Transverse colon (tissue), 4 donors: ENCODE measurements at regions not wholly inside any gene's neighbourhood (a gene's known extent, or its start where the extent isn't known, plus 50 kb on each side); places are given as distances from the start of the nearest gene placed in this dataset.

Experiments used
- DNase-seq: peaks from one replicate; pipeline ENCODE4 v3.0.0-alpha.2; 2019
- H3K27ac ChIP-seq, 4 donors: fragments of 200-600 bp; sonication (generic); 2 replicates each; pipeline ENCODE4 v1.5.1; 2016 to 2018; ENCODE audit warnings: inconsistent platforms in 4 of 4
- H3K27me3 ChIP-seq: fragments of 200-600 bp; sonication (generic); 2 replicates; pipeline ENCODE4 v1.5.1; 2017; ENCODE audit warnings: inconsistent platforms
- H3K36me3 ChIP-seq, 4 donors: fragments of 200-600 bp; sonication (generic); 2 replicates each; pipeline ENCODE4 v1.5.1; 2017 to 2019; ENCODE audit warnings: inconsistent platforms in 4 of 4
- H3K4me1 ChIP-seq, 4 donors: fragments of 200-600 bp; sonication (generic); 2 replicates each; pipeline ENCODE4 v1.5.1; 2017 to 2020; ENCODE audit warnings: inconsistent platforms in 4 of 4
- H3K4me3 ChIP-seq, 4 donors: fragments of 200-600 bp; sonication (generic); 1 replicate in 1 of 4; 2 replicates in 3 of 4; pipeline versions ENCODE4 v1.5.1 to v1.6.1; 2017 to 2019; ENCODE audit warnings: inconsistent platforms in 4 of 4
- H3K9me3 ChIP-seq, 2 donors: fragments of 200-600 bp; sonication (generic); 2 replicates each; pipeline ENCODE4 v1.5.1; 2017 to 2019; ENCODE audit warnings: inconsistent platforms in 2 of 2
- EP300 ChIP-seq: sonication (generic); formaldehyde crosslinking; IDR thresholded peaks from one replicate; pipeline ENCODE4 v1.6.1; 2017; ENCODE audit warnings: antibody characterized with exemption, low read depth
- POLR2A ChIP-seq: fragments of 450-650 bp; IDR thresholded peaks from one replicate; pipeline ENCODE4 v1.6.1; 2016; ENCODE audit warnings: antibody characterized with exemption, mild to moderate bottlenecking, moderate library complexity
- POLR2AphosphoS5 ChIP-seq, 3 donors: sonication (generic); formaldehyde crosslinking; IDR thresholded peaks; one replicate each; pipeline ENCODE4 v1.6.1; 2016; ENCODE audit warnings: antibody characterized with exemption in 3 of 3
- WGBS, 2 donors: methylation state at CpG; one replicate each; pipeline ENCODE4 v1.1.5; 2018; ENCODE audit warnings: low coverage in 1 of 2; 5-methylcytosine and 5-hydroxymethylcytosine counted together
- in situ Hi-C, 4 donors: fragments of 200-750 bp; cut with MboI; loops; one replicate each; pipeline versions ENCODE4 v1.15.0 to v1.15.1; 2017; ENCODE audit warnings: low sequenced_read_pairs in 3 of 4, low pct_ligation_motif_present in 1 of 4, low pct_unique_long_range_greater_than_20kb in 1 of 4
- intact Hi-C: fragments of 100-400 bp; cut with DNase I; formaldehyde crosslinking; loops from one replicate; pipeline ENCODE4 v1.15.1; 2023; ENCODE audit warnings: low total_unique reads
- TF ChIP-seq, protein P1 (sequence below), 5 experiments: fragments of 200-600 bp in 3 of 5; fragments of 450-650 bp in 2 of 5; sonication (generic) in 3 of 5; IDR thresholded peaks; 1 replicate in 2 of 5; 2 replicates in 3 of 5; pipeline ENCODE4 v1.5.1; 2016 to 2017; ENCODE audit warnings: antibody characterized with exemption in 5 of 5, inconsistent platforms in 3 of 5, mild to moderate bottlenecking in 2 of 5, moderate library complexity in 1 of 5

DNA sequence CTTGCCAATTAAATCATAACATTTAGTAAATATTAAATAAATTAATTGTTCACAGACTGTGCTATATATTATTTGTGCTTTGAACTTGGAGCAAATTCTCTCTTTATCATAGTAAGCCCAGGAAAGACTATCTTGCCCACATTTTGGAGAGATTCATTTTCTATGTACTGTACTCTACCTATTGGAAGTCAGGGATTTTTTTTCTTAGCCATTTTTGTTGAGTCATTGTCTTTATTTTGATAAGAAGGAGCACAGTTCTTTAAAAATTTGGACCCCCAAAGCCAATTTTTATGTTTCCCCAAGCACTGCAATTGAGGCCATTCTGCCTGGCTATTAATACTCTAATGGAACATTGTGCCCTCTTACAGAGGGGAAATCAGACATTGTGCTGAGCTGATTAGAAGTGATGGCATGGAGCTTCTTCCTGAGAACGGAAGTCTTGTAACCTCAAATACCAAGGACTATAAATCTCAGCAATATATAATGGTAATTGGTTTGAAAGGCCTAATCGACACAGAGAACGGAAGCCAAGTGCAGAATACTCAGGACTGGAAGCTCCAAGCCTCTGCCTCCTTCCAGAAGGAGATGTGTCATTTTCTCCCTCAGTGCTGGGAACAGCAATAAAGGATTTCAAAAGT, 188.8 kb upstream of the PAPPA start:
- intact Hi-C loops (no loop called here), in situ Hi-C loops (no loop called here)
- no peak for TF ChIP-seq POLR2A
- TF ChIP-seq, protein P1, sequence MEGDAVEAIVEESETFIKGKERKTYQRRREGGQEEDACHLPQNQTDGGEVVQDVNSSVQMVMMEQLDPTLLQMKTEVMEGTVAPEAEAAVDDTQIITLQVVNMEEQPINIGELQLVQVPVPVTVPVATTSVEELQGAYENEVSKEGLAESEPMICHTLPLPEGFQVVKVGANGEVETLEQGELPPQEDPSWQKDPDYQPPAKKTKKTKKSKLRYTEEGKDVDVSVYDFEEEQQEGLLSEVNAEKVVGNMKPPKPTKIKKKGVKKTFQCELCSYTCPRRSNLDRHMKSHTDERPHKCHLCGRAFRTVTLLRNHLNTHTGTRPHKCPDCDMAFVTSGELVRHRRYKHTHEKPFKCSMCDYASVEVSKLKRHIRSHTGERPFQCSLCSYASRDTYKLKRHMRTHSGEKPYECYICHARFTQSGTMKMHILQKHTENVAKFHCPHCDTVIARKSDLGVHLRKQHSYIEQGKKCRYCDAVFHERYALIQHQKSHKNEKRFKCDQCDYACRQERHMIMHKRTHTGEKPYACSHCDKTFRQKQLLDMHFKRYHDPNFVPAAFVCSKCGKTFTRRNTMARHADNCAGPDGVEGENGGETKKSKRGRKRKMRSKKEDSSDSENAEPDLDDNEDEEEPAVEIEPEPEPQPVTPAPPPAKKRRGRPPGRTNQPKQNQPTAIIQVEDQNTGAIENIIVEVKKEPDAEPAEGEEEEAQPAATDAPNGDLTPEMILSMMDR (IDR thresholded peaks at IDR 0.05): no peak
- no peak for TF ChIP-seq EP300
- no peak for TF ChIP-seq POLR2AphosphoS5 (IDR thresholded peaks at IDR 0.05)
- Histone ChIP-seq H3K9me3 (no peaks in the 10 kb centered on the region), H3K27ac (no peak overlapping the region), H3K4me1 (no peaks in the 10 kb centered on the region), H3K27me3 (no peaks in the 10 kb centered on the region), H3K4me3 (no peak overlapping the region), H3K36me3 (no peaks in the 10 kb centered on the region)
- DNase-seq: no peak
- WGBS, 2 donors: 68% methylated on average over 3 of the region's 3 CpGs

DNA sequence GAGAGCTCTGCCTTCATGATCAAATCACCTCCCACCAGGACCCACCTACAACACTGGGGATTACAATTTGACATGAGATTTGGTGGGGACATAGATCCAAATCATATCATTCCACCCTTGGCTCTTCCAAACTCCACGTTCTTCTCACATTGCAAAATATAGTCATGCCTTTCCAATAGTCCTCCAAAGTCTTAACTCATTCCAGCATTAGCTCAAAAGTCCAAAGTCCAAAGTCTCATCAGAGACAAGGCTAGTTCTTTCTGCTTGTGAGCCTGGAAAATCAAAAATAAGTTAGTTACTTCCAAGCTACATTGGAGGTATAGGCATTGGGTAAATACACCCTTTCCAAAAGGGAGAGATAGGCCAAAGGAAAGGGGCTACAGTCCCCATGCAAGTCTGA, 186.9 kb upstream of the PAPPA start:
- no peaks in the 10 kb centered on the region for H3K36me3 ChIP-seq
- H3K4me3 ChIP-seq: no peak overlapping the region
- H3K9me3 ChIP-seq: no peaks in the 10 kb centered on the region
- no peak for TF ChIP-seq POLR2A
- TF ChIP-seq, protein P1 (IDR thresholded peaks at IDR 0.05): no peak
- TF ChIP-seq POLR2AphosphoS5 (IDR thresholded peaks at IDR 0.05): no peak
- TF ChIP-seq EP300: no peak
- intact Hi-C loops (no loop called here), in situ Hi-C loops (no loop called here)
- H3K27me3 ChIP-seq: no peaks in the 10 kb centered on the region
- no peak for DNase-seq
- H3K4me1 ChIP-seq: no peaks in the 10 kb centered on the region
- 33 to 63% methylated on average over 1 of the region's 1 CpG for WGBS, 2 donors
- no peak overlapping the region for H3K27ac ChIP-seq

DNA sequence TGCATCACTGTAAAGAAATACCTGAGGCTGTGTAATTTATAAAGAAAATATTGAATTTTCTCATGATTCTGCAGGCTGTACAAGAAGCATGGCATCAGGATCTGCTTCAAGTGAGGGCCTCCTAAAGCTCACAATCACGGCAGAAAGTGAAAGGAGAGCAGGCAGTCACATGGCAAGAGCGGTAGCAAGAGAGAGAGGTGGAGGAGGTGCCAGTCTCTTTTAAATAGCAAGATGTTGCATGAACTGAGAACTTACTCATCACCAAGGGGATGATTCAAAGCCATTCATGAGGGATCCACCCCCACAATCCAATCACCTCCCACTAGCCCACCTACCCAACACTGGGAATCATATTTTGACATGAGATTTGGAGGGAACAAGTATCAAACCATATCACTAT, 184.5 kb upstream of the PAPPA start:
- no peaks in the 10 kb centered on the region for H3K9me3 ChIP-seq
- no peaks in the 10 kb centered on the region for H3K36me3 ChIP-seq
- H3K27me3 ChIP-seq: no peaks in the 10 kb centered on the region
- no peaks in the 10 kb centered on the region for H3K4me1 ChIP-seq
- DNase-seq: no peak
- WGBS, 2 donors: 77 to 100% methylated on average over 1 to 2 of the region's 2 CpGs
- no peak overlapping the region for H3K27ac ChIP-seq
- in situ Hi-C loops (no loop called here), intact Hi-C loops (no loop called here)
- TF ChIP-seq EP300: no peak
- TF ChIP-seq POLR2A: no peak
- no peak for TF ChIP-seq POLR2AphosphoS5 (IDR thresholded peaks at IDR 0.05)
- TF ChIP-seq, protein P1 (IDR thresholded peaks at IDR 0.05): no peak
- no peak overlapping the region for H3K4me3 ChIP-seq

DNA sequence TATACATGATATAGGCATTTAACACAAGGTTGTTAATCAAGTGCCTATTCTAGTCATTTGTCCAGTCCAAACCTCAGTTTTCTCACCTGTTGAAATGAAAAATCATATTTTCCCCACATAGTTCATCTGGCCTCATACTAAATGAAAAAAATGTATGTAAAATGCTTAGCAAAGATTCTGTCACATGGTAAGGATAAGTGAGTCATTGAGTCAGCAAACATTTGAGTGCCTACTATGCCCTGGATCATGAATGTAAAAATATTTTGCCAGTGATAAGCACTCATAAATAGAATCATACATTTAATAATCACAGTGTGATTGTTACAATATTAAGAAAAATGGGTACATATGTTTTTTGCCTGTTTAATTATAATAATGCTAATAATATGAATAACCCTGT, 181.2 kb upstream of the PAPPA start:
- H3K4me1 ChIP-seq: no peaks in the 10 kb centered on the region
- H3K27ac ChIP-seq: no peak overlapping the region
- TF ChIP-seq POLR2A (no peak), EP300 (no peak), POLR2AphosphoS5 (IDR thresholded peaks at IDR 0.05) (no peak)
- TF ChIP-seq, protein P1 (IDR thresholded peaks at IDR 0.05): no peak
- no peaks in the 10 kb centered on the region for H3K9me3 ChIP-seq
- H3K27me3 ChIP-seq: no peaks in the 10 kb centered on the region
- in situ Hi-C loops (no loop called here), intact Hi-C loops (no loop called here)
- H3K36me3 ChIP-seq: no peaks in the 10 kb centered on the region
- DNase-seq: no peak
- no peak overlapping the region for H3K4me3 ChIP-seq
